ENCODE measurements at regions not wholly inside any gene's neighbourhood (a gene's known extent, or its start where the extent isn't known, plus 50 kb on each side); places are given as distances from the start of the nearest gene placed in this dataset.

GRCh38 chr3:163438760-163439159 is 1639.5 kb downstream of the SI start:
- TF ChIP-seq CTCF (IDR thresholded peaks at IDR 0.05): no peak
- TF ChIP-seq FOXM1 (IDR thresholded peaks at IDR 0.05; ENCODE audit: low read depth): no peak
- TF ChIP-seq NFIC (IDR thresholded peaks at IDR 0.05; ENCODE audit: borderline replicate concordance): no peak
- no peak for TF ChIP-seq YY1 (IDR thresholded peaks at IDR 0.05; ENCODE audit: low read depth)

All from SK-N-SH (cell line).